ENCODE measurements at regions not wholly inside any gene's neighbourhood (a gene's known extent, or its start where the extent isn't known, plus 50 kb on each side); places are given as distances from the start of the nearest gene placed in this dataset.

DNA sequence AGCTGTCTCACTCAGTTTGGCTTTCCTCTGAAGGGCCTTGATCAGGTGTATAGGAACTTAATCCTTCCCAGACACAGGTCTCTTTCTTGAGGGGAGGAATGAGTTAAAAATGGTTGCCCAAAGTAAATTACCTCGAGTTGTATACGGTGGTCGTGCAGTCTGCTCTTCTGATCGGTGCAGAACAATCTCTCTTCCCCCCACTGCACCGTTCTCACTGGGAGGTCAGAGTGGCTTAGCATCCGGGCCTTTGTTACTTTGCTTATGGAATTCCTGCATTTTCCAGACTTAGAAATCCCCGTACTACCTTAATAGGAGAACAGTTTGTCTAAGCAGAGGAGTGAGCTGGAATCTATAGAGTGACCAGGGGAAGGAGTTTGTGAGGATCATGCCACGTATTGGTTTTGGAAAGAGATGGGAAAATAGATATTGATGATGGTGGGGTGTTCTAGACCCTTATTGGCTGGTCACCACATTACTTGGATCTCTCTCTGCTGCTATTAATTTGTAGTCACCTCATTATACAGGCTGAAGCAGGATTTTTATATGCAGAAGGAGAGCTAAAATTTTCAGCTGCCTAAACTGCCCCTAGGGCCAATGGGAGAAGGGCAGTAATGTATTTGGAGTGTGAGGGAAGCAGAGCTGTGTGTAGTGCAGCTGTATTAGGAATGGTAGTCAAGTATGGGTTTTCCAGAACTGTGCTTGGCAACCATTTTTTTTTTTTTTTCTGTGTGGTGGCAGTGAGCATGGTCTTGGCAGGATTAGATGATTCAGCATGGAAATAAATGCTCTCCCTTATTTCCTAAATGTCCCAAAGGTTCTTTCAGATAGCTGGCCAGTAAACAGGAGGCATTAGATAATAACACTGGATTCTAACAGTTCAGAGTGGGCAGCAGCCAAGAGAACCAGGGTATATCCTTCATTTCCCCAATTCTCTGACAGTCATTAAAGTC is 81.5 kb downstream of the NDUFS5 start:
- in situ Hi-C loops (cut with MboI) (no loop called here), intact Hi-C loops (cut with micrococcal nuclease) (loop anchor here (2.0 to 10.0 kb wide), 3 partner anchors 279 to 607 kb away; no protein-coding TSS in a partner anchor)
- ATAC-seq (no peak), DNase-seq (ENCODE audit: extremely low read depth in 1 of 4, low spot score in 3 of 4) (no peak), FAIRE-seq (no peak)
- Histone ChIP-seq H3K79me2 (ENCODE audit: control insufficient read depth, insufficient read depth, low read length) (peaks cover 47% of the 10 kb centered on the region), H3K4me2 (ENCODE audit: insufficient read depth, low read length) (peak overlapping the region; percentile 26; the same call in 1 of the 2 replicates), H2AFZ (ENCODE audit: low read depth, low read length) (no peak overlapping the region), H3K9ac (ENCODE audit: insufficient read depth in 1 of 2, low read depth in 2 of 2, low read length in 2 of 2) (0 out of 4 replicates have a peak overlapping the region, but pooled peaks of 1 of the 2 experiments have one; percentile 43), H3K4me1 (replicated peaks in 1 of 2; ENCODE audit: control insufficient read depth in 2 of 2, insufficient read depth in 2 of 2, low read length in 2 of 2) (peaks cover 22 to 51% of the 10 kb centered on the region in 2 experiments), H3K9me1 (ENCODE audit: control insufficient read depth, insufficient read depth, low read length) (no peaks in the 10 kb centered on the region), H3K4me3 (no peak overlapping the region), H3K27ac (ENCODE audit: extremely low read depth, low read depth, low read length) (no peak overlapping the region), H4K20me1 (replicated peaks; ENCODE audit: control insufficient read depth, insufficient read depth, low read length) (no peaks in the 10 kb centered on the region), H3K9me3 (replicated peaks; ENCODE audit: control insufficient read depth, insufficient read depth, low read depth, low read length) (no peaks in the 10 kb centered on the region), H3K36me3 (ENCODE audit: control insufficient read depth, insufficient read depth, low read length) (no peaks in the 10 kb centered on the region), H3K27me3 (ENCODE audit: control insufficient read depth in 2 of 2, insufficient read depth in 2 of 2, low read length in 2 of 2) (no peaks in the 10 kb centered on the region)
- 52% methylated on average over 8 of the region's 8 CpGs for WGBS (ENCODE audit: insufficient coverage, low coverage, missing lambda C conversion rate)
- no TSS peak for BruUV-seq (replicated peaks)
- ChIA-PET CTCF (ENCODE audit: low intra/inter-chr PET ratio) (no interaction called here), POLR2A (interaction anchor here (0.6 to 2.5 kb wide), 10 partner anchors 10 to 433 kb away, joined by 3 to 8 read pairs (median 5); no protein-coding TSS in a partner anchor)
- peak; percentile 34; the same call in 1 of the 2 replicates for TF ChIP-seq ZNF316 (IDR thresholded peaks at IDR 0.05)
- TF ChIP-seq, protein P1, sequence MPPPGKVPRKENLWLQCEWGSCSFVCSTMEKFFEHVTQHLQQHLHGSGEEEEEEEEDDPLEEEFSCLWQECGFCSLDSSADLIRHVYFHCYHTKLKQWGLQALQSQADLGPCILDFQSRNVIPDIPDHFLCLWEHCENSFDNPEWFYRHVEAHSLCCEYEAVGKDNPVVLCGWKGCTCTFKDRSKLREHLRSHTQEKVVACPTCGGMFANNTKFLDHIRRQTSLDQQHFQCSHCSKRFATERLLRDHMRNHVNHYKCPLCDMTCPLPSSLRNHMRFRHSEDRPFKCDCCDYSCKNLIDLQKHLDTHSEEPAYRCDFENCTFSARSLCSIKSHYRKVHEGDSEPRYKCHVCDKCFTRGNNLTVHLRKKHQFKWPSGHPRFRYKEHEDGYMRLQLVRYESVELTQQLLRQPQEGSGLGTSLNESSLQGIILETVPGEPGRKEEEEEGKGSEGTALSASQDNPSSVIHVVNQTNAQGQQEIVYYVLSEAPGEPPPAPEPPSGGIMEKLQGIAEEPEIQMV (tag; conservative IDR thresholded peaks at IDR 0.05; ENCODE audit: low read depth), result no peak
